ENCODE measurements at regions not wholly inside any gene's neighbourhood (a gene's known extent, or its start where the extent isn't known, plus 50 kb on each side); places are given as distances from the start of the nearest gene placed in this dataset.

DNA sequence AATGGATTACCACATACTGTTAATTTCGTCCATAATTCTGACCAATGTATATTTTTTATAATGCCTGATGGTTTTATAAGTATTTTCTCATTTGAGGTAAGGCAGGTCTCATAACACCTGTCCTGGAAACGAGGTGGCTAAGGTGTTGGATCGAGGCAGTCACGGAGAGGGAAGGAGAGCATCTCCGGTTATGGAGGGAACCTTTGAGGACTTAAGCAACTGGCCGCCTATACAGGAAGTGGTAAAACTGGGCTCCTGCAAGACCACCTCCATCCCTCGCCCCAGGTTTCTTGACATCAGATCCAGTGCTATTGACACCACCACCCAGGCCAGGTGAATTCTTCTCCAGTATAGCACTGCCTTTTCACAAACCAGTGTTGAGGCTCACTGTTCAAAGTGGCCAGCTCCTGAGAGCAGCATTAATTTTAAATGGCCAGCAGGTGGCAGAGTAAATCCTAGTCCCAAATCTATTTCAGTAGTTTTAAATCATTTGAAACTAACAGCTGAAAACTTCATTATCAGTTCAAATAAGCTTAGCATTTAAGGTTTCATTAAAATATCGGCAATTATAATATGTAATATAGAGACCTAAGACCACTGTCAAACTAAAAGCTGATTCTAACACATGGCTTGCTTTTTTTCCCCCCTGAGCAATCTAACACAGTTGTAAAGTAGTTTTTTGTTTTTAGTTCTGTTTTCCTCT, 100.8 kb downstream of the PPM1A start:
- Histone ChIP-seq H3K9me3 (replicated peaks; ENCODE audit: control insufficient read depth, insufficient read depth, low read depth, low read length) (no peaks in the 10 kb centered on the region), H3K4me1 (replicated peaks in 1 of 2; ENCODE audit: control insufficient read depth in 2 of 2, insufficient read depth in 2 of 2, low read length in 2 of 2) (no peaks in the 10 kb centered on the region; a peak in 1 of 5 replicates), H3K4me3 (no peak overlapping the region), H4K20me1 (replicated peaks; ENCODE audit: control insufficient read depth, insufficient read depth, low read length) (no peaks in the 10 kb centered on the region), H2AFZ (ENCODE audit: low read depth, low read length) (no peak overlapping the region), H3K36me3 (ENCODE audit: control insufficient read depth, insufficient read depth, low read length) (no peaks in the 10 kb centered on the region), H3K9me1 (ENCODE audit: control insufficient read depth, insufficient read depth, low read length) (no peaks in the 10 kb centered on the region), H3K4me2 (ENCODE audit: insufficient read depth, low read length) (no peak overlapping the region; the same call in 1 of the 2 replicates), H3K9ac (ENCODE audit: insufficient read depth in 1 of 2, low read depth in 2 of 2, low read length in 2 of 2) (no peak overlapping the region), H3K27ac (ENCODE audit: extremely low read depth, low read depth, low read length) (no peak overlapping the region), H3K27me3 (ENCODE audit: control insufficient read depth in 2 of 2, insufficient read depth in 2 of 2, low read length in 2 of 2) (no peaks in the 10 kb centered on the region), H3K79me2 (ENCODE audit: control insufficient read depth, insufficient read depth, low read length) (no peaks in the 10 kb centered on the region)
- CTCF ChIA-PET (ENCODE audit: low intra/inter-chr PET ratio) = interaction anchor here (0.6 to 1.3 kb wide), 3 partner anchors 208 to 903 kb away, joined by 3 read pairs; no protein-coding TSS in a partner anchor
- in situ Hi-C loops (cut with MboI) (loop anchor here (5.0 kb wide), 1 partner anchor 217 kb away; no protein-coding TSS in a partner anchor), intact Hi-C loops (cut with micrococcal nuclease) (loop anchor here (1.0 to 2.0 kb wide), 2 partner anchors 137 to 212 kb away; partner anchors contain the start of gene C14orf39)
- TF ChIP-seq, protein P1, sequence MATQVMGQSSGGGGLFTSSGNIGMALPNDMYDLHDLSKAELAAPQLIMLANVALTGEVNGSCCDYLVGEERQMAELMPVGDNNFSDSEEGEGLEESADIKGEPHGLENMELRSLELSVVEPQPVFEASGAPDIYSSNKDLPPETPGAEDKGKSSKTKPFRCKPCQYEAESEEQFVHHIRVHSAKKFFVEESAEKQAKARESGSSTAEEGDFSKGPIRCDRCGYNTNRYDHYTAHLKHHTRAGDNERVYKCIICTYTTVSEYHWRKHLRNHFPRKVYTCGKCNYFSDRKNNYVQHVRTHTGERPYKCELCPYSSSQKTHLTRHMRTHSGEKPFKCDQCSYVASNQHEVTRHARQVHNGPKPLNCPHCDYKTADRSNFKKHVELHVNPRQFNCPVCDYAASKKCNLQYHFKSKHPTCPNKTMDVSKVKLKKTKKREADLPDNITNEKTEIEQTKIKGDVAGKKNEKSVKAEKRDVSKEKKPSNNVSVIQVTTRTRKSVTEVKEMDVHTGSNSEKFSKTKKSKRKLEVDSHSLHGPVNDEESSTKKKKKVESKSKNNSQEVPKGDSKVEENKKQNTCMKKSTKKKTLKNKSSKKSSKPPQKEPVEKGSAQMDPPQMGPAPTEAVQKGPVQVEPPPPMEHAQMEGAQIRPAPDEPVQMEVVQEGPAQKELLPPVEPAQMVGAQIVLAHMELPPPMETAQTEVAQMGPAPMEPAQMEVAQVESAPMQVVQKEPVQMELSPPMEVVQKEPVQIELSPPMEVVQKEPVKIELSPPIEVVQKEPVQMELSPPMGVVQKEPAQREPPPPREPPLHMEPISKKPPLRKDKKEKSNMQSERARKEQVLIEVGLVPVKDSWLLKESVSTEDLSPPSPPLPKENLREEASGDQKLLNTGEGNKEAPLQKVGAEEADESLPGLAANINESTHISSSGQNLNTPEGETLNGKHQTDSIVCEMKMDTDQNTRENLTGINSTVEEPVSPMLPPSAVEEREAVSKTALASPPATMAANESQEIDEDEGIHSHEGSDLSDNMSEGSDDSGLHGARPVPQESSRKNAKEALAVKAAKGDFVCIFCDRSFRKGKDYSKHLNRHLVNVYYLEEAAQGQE (IDR thresholded peaks at IDR 0.05; ENCODE audit: borderline replicate concordance) = peak; percentile 42; the same call in 1 of the 2 replicates
- TF ChIP-seq, protein P1 (CRISPR knock-in tag; IDR thresholded peaks at IDR 0.05; ENCODE audit: low read depth) = no peak
- no peak for TF ChIP-seq HNRNPUL1 (IDR thresholded peaks at IDR 0.05; ENCODE audit: low read length)
- peak; percentile 51 to 61 for TF ChIP-seq RAD21 (CRISPR knock-in tag; conservative IDR thresholded peaks at IDR 0.05 in 1 of 2, IDR thresholded peaks at IDR 0.05 in 1 of 2)
- TF ChIP-seq SMC3 (conservative IDR thresholded peaks at IDR 0.05; ENCODE audit: insufficient read depth, low read depth, low read length) = peak; percentile 32; the same call in 1 of the 2 replicates
- TF ChIP-seq, protein P2, sequence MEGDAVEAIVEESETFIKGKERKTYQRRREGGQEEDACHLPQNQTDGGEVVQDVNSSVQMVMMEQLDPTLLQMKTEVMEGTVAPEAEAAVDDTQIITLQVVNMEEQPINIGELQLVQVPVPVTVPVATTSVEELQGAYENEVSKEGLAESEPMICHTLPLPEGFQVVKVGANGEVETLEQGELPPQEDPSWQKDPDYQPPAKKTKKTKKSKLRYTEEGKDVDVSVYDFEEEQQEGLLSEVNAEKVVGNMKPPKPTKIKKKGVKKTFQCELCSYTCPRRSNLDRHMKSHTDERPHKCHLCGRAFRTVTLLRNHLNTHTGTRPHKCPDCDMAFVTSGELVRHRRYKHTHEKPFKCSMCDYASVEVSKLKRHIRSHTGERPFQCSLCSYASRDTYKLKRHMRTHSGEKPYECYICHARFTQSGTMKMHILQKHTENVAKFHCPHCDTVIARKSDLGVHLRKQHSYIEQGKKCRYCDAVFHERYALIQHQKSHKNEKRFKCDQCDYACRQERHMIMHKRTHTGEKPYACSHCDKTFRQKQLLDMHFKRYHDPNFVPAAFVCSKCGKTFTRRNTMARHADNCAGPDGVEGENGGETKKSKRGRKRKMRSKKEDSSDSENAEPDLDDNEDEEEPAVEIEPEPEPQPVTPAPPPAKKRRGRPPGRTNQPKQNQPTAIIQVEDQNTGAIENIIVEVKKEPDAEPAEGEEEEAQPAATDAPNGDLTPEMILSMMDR (IDR thresholded peaks at IDR 0.05 in 2 of 3, conservative IDR thresholded peaks at IDR 0.05 in 1 of 3; ENCODE audit: insufficient read depth in 2 of 3, low read depth in 1 of 3, low read length in 3 of 3) = peak; percentile 39 to 56 (median 53); a peak in 4 of 6 replicates
- TF ChIP-seq SAFB (IDR thresholded peaks at IDR 0.05; ENCODE audit: borderline replicate concordance, low read depth, low read length) = no peak
- DNase-seq (ENCODE audit: extremely low read depth in 1 of 4, low spot score in 3 of 4) = peak; percentile 26 to 61 (median 33)
- ATAC-seq = peak; percentile 86
- POLR2A ChIA-PET = no interaction called here
- 13% methylated on average over 7 of the region's 8 CpGs for WGBS (ENCODE audit: insufficient coverage, low coverage, missing lambda C conversion rate)
- no TSS peak for BruUV-seq (replicated peaks)
- FAIRE-seq = peak; percentile 55
